MCF 10A (cell line): ENCODE measurements at regions not wholly inside any gene's neighbourhood (a gene's known extent, or its start where the extent isn't known, plus 50 kb on each side); places are given as distances from the start of the nearest gene placed in this dataset.
"Not testable (repeated sequence)": the region's sequence is repeated elsewhere in the genome, so short reads cannot be mapped to it uniquely, and the experiment has no call there.

ENCODE experiments used
- BruUV-seq: library from RNA; stranded (reverse); fragments of 400-500 nt; replicated peaks from 2 replicates; lab custom pipeline; 2021; lab: Mats Ljungman, UMichigan
- CTCF ChIA-PET: fragments of 300-600 bp; sonication (Branson Sonifier 250); formaldehyde crosslinking; extraction: SDS; loops from one replicate; lab custom pipeline; 2021; ENCODE audit warnings: antibody characterized with exemption, inconsistent platforms; lab: Yijun Ruan, JAX
- POLR2A ChIA-PET: fragments of 300-600, 350-650 bp; sonication (Branson Sonifier 250); formaldehyde crosslinking; extraction: SDS; loops from one replicate; lab custom pipeline; 2020; ENCODE audit warnings: antibody characterized with exemption, inconsistent platforms; lab: Yijun Ruan, JAX
- DNase-seq: peaks from one replicate; pipeline ENCODE4 v3.0.0-alpha.2; 2018; ENCODE audit not compliant: unreplicated experiment
- H3K27ac Mint-ChIP-seq: one replicate; pipeline ENCODE4 v1.8.0; 2022; ENCODE audit warnings: mild to moderate bottlenecking, low read depth, mixed read lengths; ENCODE audit not compliant: unreplicated experiment
- H3K27me3 Mint-ChIP-seq: one replicate; pipeline ENCODE4 v1.8.0; 2022; ENCODE audit warnings: mixed read lengths; ENCODE audit not compliant: insufficient read depth, unreplicated experiment
- H3K36me3 Mint-ChIP-seq: one replicate; pipeline ENCODE4 v1.8.0; 2022; ENCODE audit warnings: mild to moderate bottlenecking, moderate library complexity, mixed read lengths; ENCODE audit not compliant: insufficient read depth, unreplicated experiment
- H3K4me1 Mint-ChIP-seq: one replicate; pipeline ENCODE4 v1.8.0; 2022; ENCODE audit warnings: mixed read lengths; ENCODE audit not compliant: insufficient read depth, unreplicated experiment
- H3K4me3 Mint-ChIP-seq: one replicate; pipeline ENCODE4 v1.8.0; 2022; ENCODE audit warnings: mild to moderate bottlenecking, moderate library complexity, mixed read lengths; ENCODE audit not compliant: unreplicated experiment
- H3K9me3 Mint-ChIP-seq: one replicate; pipeline ENCODE4 v1.8.0; 2022; ENCODE audit warnings: mixed read lengths; ENCODE audit not compliant: unreplicated experiment
- intact Hi-C: fragments of 100-400 bp; cut with micrococcal nuclease; formaldehyde crosslinking; loops from 2 replicates; pipeline ENCODE4 v1.14.1; 2022
- TF ChIP-seq, protein P1 (sequence below): fragments of 200-600 bp; IDR thresholded peaks from one replicate; pipeline ENCODE4 v1.8.0; 2022; ENCODE audit warnings: antibody characterized with exemption, mild to moderate bottlenecking; ENCODE audit not compliant: unreplicated experiment

DNA sequence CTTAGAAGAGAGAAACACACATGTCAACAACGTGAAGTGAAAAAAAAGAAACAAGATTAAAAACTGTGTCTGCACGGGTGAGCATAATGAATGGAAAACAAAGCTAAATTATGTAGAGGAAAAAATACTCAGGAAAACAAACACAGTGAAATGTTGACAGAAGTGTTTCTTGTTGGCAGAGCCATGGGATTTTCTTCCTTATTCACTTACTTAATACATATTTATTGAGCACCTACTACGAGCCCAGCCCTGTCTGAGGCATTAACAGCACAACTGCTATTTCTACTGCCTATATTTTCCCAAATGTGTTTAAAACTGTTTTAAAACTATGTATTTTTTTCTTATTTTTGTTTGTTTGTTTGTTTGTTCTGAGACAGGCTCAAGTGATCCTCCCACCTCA is 69.9 kb downstream of the DIO3 start:
- Mint-ChIP-seq H3K9me3 (no peaks in the 10 kb centered on the region), H3K36me3 (no peaks in the 10 kb centered on the region), H3K4me3 (no peak overlapping the region), H3K4me1 (no peaks in the 10 kb centered on the region), H3K27me3 (peaks cover 47% of the 10 kb centered on the region), H3K27ac (no peak overlapping the region)
- POLR2A ChIA-PET, result interaction anchor here (0.9 kb wide), 1 partner anchor 1097 kb away, joined by 3 read pairs; no protein-coding TSS in a partner anchor
- BruUV-seq, result no TSS peak
- intact Hi-C loops, result no loop called here
- TF ChIP-seq, protein P1, sequence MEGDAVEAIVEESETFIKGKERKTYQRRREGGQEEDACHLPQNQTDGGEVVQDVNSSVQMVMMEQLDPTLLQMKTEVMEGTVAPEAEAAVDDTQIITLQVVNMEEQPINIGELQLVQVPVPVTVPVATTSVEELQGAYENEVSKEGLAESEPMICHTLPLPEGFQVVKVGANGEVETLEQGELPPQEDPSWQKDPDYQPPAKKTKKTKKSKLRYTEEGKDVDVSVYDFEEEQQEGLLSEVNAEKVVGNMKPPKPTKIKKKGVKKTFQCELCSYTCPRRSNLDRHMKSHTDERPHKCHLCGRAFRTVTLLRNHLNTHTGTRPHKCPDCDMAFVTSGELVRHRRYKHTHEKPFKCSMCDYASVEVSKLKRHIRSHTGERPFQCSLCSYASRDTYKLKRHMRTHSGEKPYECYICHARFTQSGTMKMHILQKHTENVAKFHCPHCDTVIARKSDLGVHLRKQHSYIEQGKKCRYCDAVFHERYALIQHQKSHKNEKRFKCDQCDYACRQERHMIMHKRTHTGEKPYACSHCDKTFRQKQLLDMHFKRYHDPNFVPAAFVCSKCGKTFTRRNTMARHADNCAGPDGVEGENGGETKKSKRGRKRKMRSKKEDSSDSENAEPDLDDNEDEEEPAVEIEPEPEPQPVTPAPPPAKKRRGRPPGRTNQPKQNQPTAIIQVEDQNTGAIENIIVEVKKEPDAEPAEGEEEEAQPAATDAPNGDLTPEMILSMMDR, result no peak
- CTCF ChIA-PET, result interaction anchor here (0.6 to 2.9 kb wide), 6 partner anchors 34 to 1246 kb away, joined by 3 to 9 read pairs (median 3); no protein-coding TSS in a partner anchor
- no peak for DNase-seq

DNA sequence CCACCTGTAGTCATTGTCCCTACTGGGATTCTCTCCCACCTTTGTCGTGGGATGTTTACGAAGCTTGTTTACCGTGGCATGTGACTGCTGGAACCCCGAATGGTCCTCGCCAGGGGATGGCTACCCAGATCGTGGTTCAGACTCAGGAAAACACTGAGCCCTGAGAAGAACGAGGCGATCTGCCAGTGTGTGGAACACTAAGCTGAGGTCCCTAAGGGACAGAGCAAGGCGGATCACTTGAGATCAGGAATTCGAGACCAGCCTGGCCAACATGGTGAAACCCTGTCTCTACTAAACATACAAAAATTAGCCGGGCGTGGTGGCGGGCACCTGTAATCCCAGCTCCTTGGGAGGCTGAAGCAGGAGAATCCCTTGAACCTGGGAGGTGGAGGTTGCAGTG is 70.7 kb downstream of the DIO3 start:
- H3K36me3 Mint-ChIP-seq, H3K27ac Mint-ChIP-seq, BruUV-seq, POLR2A ChIA-PET, H3K9me3 Mint-ChIP-seq, H3K4me3 Mint-ChIP-seq, H3K4me1 Mint-ChIP-seq, intact Hi-C loops, DNase-seq: not testable (repeated sequence)
- peaks cover 54% of the 10 kb centered on the region for H3K27me3 Mint-ChIP-seq
- CTCF ChIA-PET, result interaction anchor here (1.1 to 2.9 kb wide), 2 partner anchors 1192 to 1247 kb away, joined by 3 to 9 read pairs; no protein-coding TSS in a partner anchor

DNA sequence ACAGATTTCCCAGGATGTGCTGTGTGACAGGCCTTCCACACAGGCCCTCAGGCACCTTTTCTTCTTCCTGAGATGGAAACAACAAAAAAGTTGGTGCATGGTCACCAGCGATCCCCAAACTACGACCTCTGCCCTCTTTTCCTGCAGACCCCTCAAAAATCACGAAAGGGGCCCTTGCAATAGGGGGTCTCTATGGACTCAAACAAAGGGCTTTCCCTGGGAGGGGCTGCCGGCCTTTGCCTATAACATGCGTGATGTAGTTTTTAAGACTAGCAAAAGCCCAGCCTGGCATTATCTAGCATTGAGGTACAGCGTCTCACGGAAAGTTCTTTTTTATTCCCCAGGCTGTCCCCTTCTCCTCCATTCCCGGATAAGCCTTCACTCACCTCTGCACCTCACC is 71.2 kb downstream of the DIO3 start:
- DNase-seq, result no peak
- intact Hi-C loops, result no loop called here
- peaks cover 59% of the 10 kb centered on the region for H3K27me3 Mint-ChIP-seq
- TF ChIP-seq, protein P1, result no peak
- POLR2A ChIA-PET, result no interaction called here
- no TSS peak for BruUV-seq
- no peaks in the 10 kb centered on the region for H3K9me3 Mint-ChIP-seq
- CTCF ChIA-PET, result interaction anchor here (2.9 kb wide), 1 partner anchor 1248 kb away, joined by 9 read pairs; no protein-coding TSS in a partner anchor
- no peaks in the 10 kb centered on the region for H3K36me3 Mint-ChIP-seq
- no peak overlapping the region for H3K27ac Mint-ChIP-seq
- H3K4me3 Mint-ChIP-seq, result no peak overlapping the region
- H3K4me1 Mint-ChIP-seq, result no peaks in the 10 kb centered on the region

DNA sequence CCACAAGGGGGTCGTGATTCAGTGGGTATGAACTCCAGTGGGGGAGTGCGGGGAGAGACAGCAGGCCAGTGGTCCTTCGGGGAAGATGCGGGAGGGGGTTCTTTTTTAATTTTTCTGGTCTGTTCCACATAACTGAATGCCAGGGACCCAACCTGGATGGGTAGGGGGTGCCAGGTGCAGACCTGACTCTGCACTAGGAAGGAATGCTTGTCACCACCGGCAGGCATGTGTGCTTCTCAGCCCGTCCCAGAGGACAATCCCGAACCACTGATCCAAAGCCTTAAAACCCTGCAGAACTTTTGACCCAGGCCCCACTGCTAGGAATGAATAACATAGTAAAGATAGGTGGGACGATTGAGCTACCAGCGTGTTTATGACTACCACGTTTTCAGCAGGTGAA is 72.0 kb downstream of the DIO3 start:
- peaks cover 61% of the 10 kb centered on the region for H3K27me3 Mint-ChIP-seq
- POLR2A ChIA-PET, result no interaction called here
- no peak for DNase-seq
- H3K9me3 Mint-ChIP-seq, result no peaks in the 10 kb centered on the region
- TF ChIP-seq, protein P1, result no peak
- no TSS peak for BruUV-seq
- intact Hi-C loops, result no loop called here
- H3K4me1 Mint-ChIP-seq, result no peaks in the 10 kb centered on the region
- H3K27ac Mint-ChIP-seq, result no peak overlapping the region
- CTCF ChIA-PET, result interaction anchor here (1.6 kb wide), 1 partner anchor 1193 kb away, joined by 3 read pairs; no protein-coding TSS in a partner anchor
- no peak overlapping the region for H3K4me3 Mint-ChIP-seq
- no peaks in the 10 kb centered on the region for H3K36me3 Mint-ChIP-seq
